ENCODE measurements at regions not wholly inside any gene's neighbourhood (a gene's known extent, or its start where the extent isn't known, plus 50 kb on each side); places are given as distances from the start of the nearest gene placed in this dataset.
"Not testable (repeated sequence)": the region's sequence is repeated elsewhere in the genome, so short reads cannot be mapped to it uniquely, and the experiment has no call there.

GRCh38 chr5:15106530-15107283, 235.1 kb upstream of the ANKH start:
- no peak for DNase-seq (ENCODE audit: extremely low read depth, low read depth)
- TF ChIP-seq CTCF (IDR thresholded peaks at IDR 0.05; ENCODE audit: low read depth, low read length): no peak

GRCh38 chr5:15105799-15106393, 234.3 kb upstream of the ANKH start:
- peak; percentile 16 for DNase-seq (ENCODE audit: extremely low read depth, low read depth)
- TF ChIP-seq CTCF (IDR thresholded peaks at IDR 0.05; ENCODE audit: low read depth, low read length): peak; percentile 83

GRCh38 chr5:15103864-15104263, 232.3 kb upstream of the ANKH start:
- DNase-seq (ENCODE audit: extremely low read depth, low read depth): no peak
- no peak for TF ChIP-seq CTCF (IDR thresholded peaks at IDR 0.05; ENCODE audit: low read depth, low read length)

GRCh38 chr5:15103130-15103529, 231.6 kb upstream of the ANKH start:
- no peak for DNase-seq (ENCODE audit: extremely low read depth, low read depth)
- no peak for TF ChIP-seq CTCF (IDR thresholded peaks at IDR 0.05; ENCODE audit: low read depth, low read length)

- no peak for DNase-seq (ENCODE audit: extremely low read depth, low read depth)
- TF ChIP-seq CTCF (IDR thresholded peaks at IDR 0.05; ENCODE audit: low read depth, low read length): no peak
Measured at GRCh38 chr5:15097552-15097951, 226.0 kb upstream of the ANKH start.

GRCh38 chr5:15096686-15097085, 225.1 kb upstream of the ANKH start:
- DNase-seq (ENCODE audit: extremely low read depth, low read depth): not testable (repeated sequence)

GRCh38 chr5:15092801-15093200, 221.2 kb upstream of the ANKH start:
- no peak for DNase-seq (ENCODE audit: extremely low read depth, low read depth)
- TF ChIP-seq CTCF (IDR thresholded peaks at IDR 0.05; ENCODE audit: low read depth, low read length): no peak

GRCh38 chr5:15085671-15086070, 214.1 kb upstream of the ANKH start:
- no peak for DNase-seq (ENCODE audit: extremely low read depth, low read depth)
- no peak for TF ChIP-seq CTCF (IDR thresholded peaks at IDR 0.05; ENCODE audit: low read depth, low read length)
